GM23338 (cell line): ENCODE measurements at regions not wholly inside any gene's neighbourhood (a gene's known extent, or its start where the extent isn't known, plus 50 kb on each side); places are given as distances from the start of the nearest gene placed in this dataset.
A peak's percentile ranks its signal among the peaks of the same experiment; 100 is the strongest.

Experiments
- ATAC-seq: fragments of 200-7000 bp; cut with Tn5 transposase; 3 replicates; pipeline ENCODE4 v1.9.1; 2020
- DNase-seq: peaks from one replicate; pipeline ENCODE4 v3.0.0-alpha.2; 2015; ENCODE audit warnings: low spot score
- H2AFZ ChIP-seq: fragments of 200-600 bp; sonication (generic); 2 replicates; pipeline ENCODE4 v1.8.0; 2016; ENCODE audit warnings: antibody characterized with exemption, mild to moderate bottlenecking, moderate library complexity
- H3F3A ChIP-seq: fragments of 200-600 bp; sonication (generic); replicated peaks from 2 replicates; pipeline ENCODE4 v1.8.0; 2017; ENCODE audit warnings: antibody characterized with exemption, mixed run types, low read depth
- H3K27ac ChIP-seq: fragments of 200-600 bp; sonication (generic); 2 replicates; pipeline ENCODE4 v1.6.1; 2016; ENCODE audit warnings: low read depth
- H3K27me3 ChIP-seq: fragments of 200-600 bp; sonication (generic); 2 replicates; pipeline ENCODE4 v1.8.0; 2016; ENCODE audit warnings: mild to moderate bottlenecking, mixed run types, moderate library complexity; ENCODE audit not compliant: insufficient read depth
- H3K36me3 ChIP-seq: fragments of 200-600 bp; sonication (generic); 2 replicates; pipeline ENCODE4 v1.8.0; 2016; ENCODE audit warnings: mild to moderate bottlenecking; ENCODE audit not compliant: insufficient read depth
- H3K4me1 ChIP-seq: fragments of 200-600 bp; sonication (generic); 2 replicates; pipeline ENCODE4 v1.8.0; 2016; ENCODE audit warnings: mild to moderate bottlenecking, moderate library complexity; ENCODE audit not compliant: insufficient read depth
- H3K4me2 ChIP-seq: fragments of 200-600 bp; sonication (generic); 2 replicates; pipeline ENCODE4 v1.7.1; 2017; ENCODE audit warnings: mixed run types
- H3K4me3 ChIP-seq: fragments of 200-600 bp; sonication (generic); 2 replicates; pipeline ENCODE4 v1.6.1; 2016; ENCODE audit warnings: mixed run types
- H3K79me2 ChIP-seq: fragments of 200-600 bp; sonication (generic); replicated peaks from 2 replicates; pipeline ENCODE4 v1.8.0; 2017; ENCODE audit warnings: mild to moderate bottlenecking; ENCODE audit not compliant: insufficient read depth
- H3K9me2 ChIP-seq: fragments of 200-600 bp; sonication (generic); 2 replicates; pipeline ENCODE4 v1.8.0; 2017; ENCODE audit not compliant: insufficient read depth
- H4K20me1 ChIP-seq: fragments of 200-600 bp; sonication (generic); replicated peaks from 2 replicates; pipeline ENCODE4 v1.8.0; 2017; ENCODE audit warnings: mild to moderate bottlenecking; ENCODE audit not compliant: insufficient read depth
- H3K27ac Mint-ChIP-seq: 2 replicates; pipeline ENCODE4 v1.8.0; 2020; ENCODE audit warnings: inconsistent platforms, mild to moderate bottlenecking, moderate library complexity, mixed read lengths
- H3K27me3 Mint-ChIP-seq: 3 replicates; pipeline ENCODE4 v1.8.0; 2022; ENCODE audit warnings: low read depth, mild to moderate bottlenecking, moderate library complexity, mixed read lengths, inconsistent platforms; ENCODE audit not compliant: insufficient read depth, poor library complexity
- H3K36me3 Mint-ChIP-seq: 3 replicates; pipeline ENCODE4 v1.8.0; 2021; ENCODE audit warnings: low read depth, mild to moderate bottlenecking, inconsistent platforms, moderate library complexity, mixed read lengths
- H3K4me1 Mint-ChIP-seq: 3 replicates; pipeline ENCODE4 v1.8.0; 2020; ENCODE audit warnings: mild to moderate bottlenecking, inconsistent platforms, mixed read lengths
- H3K4me3 Mint-ChIP-seq: 3 replicates; pipeline ENCODE4 v1.8.0; 2021; ENCODE audit warnings: moderate library complexity, mild to moderate bottlenecking, inconsistent platforms, mixed read lengths
- H3K9me3 Mint-ChIP-seq: 3 replicates; pipeline ENCODE4 v1.8.0; 2020; ENCODE audit warnings: moderate library complexity, mild to moderate bottlenecking, inconsistent platforms, mixed read lengths
- CREB1 ChIP-seq: fragments of 250-450 bp; sonication (Bioruptor Pico); IDR thresholded peaks from 2 replicates; pipeline ENCODE4 v1.5.0; 2020; ENCODE audit warnings: low read depth, mild to moderate bottlenecking, moderate library complexity
- EZH2 ChIP-seq: fragments of 200-600 bp; sonication (generic); IDR thresholded peaks from one replicate; pipeline ENCODE4 v1.8.0; 2017; ENCODE audit warnings: antibody characterized with exemption, mild to moderate bottlenecking, low read depth; ENCODE audit not compliant: unreplicated experiment
- POLR2AphosphoS5 ChIP-seq: IDR thresholded peaks from 2 replicates; pipeline ENCODE4 v1.6.1; 2016; ENCODE audit warnings: antibody characterized with exemption, low read depth
- REST ChIP-seq: IDR thresholded peaks from one replicate; pipeline ENCODE4 v1.6.1; 2018; ENCODE audit warnings: antibody characterized with exemption; ENCODE audit not compliant: unreplicated experiment
- ZNF114 ChIP-seq: fragments of 250-450 bp; sonication (Bioruptor Pico); IDR thresholded peaks from 2 replicates; pipeline ENCODE4 v1.5.0; 2020; ENCODE audit warnings: mild to moderate bottlenecking, moderate library complexity
- ZNF331 ChIP-seq: fragments of 250-450 bp; sonication (Bioruptor Pico); IDR thresholded peaks from 2 replicates; pipeline ENCODE4 v1.5.0; 2020; ENCODE audit warnings: low read depth, mild to moderate bottlenecking, moderate library complexity
- ZNF462 ChIP-seq: fragments of 250-450 bp; sonication (Bioruptor Pico); IDR thresholded peaks from 2 replicates; pipeline ENCODE4 v1.5.0; 2020; ENCODE audit warnings: mild to moderate bottlenecking, moderate library complexity

- no peak for TF ChIP-seq EZH2
- TF ChIP-seq ZNF114 (CRISPR knock-in tag): no peak
- TF ChIP-seq CREB1 (CRISPR knock-in tag): no peak
- TF ChIP-seq REST: no peak
- no peak for TF ChIP-seq ZNF331
- no peak for TF ChIP-seq POLR2AphosphoS5
These were observed 85.2 kb downstream of the VEGFA start (continued) for GRCh38 chr6:43855247-43855646.

GRCh38 chr6:43853066-43853650 is 83.1 kb downstream of the VEGFA start:
- Mint-ChIP-seq H3K27ac (no peak overlapping the region), H3K9me3 (no peaks in the 10 kb centered on the region), H3K27me3 (peaks cover 11% of the 10 kb centered on the region), H3K4me3 (no peak overlapping the region), H3K36me3 (no peaks in the 10 kb centered on the region), H3K4me1 (peaks cover 20% of the 10 kb centered on the region)
- Histone ChIP-seq H3K9me2 (no peaks in the 10 kb centered on the region), H3K36me3 (no peaks in the 10 kb centered on the region), H3K27me3 (no peaks in the 10 kb centered on the region), H3K27ac (no peak overlapping the region), H2AFZ (peak overlapping the region; percentile 16; the same call in 1 of the 2 replicates), H3K4me2 (no peak overlapping the region), H3K4me3 (no peak overlapping the region), H3K4me1 (no peaks in the 10 kb centered on the region), H3F3A (no peaks in the 10 kb centered on the region), H4K20me1 (no peaks in the 10 kb centered on the region), H3K79me2 (no peaks in the 10 kb centered on the region)
- ATAC-seq (no peak), DNase-seq (no peak)
- no peak for TF ChIP-seq ZNF462 (CRISPR knock-in tag)
- no peak for TF ChIP-seq REST
